ENCODE measurements at regions not wholly inside any gene's neighbourhood (a gene's known extent, or its start where the extent isn't known, plus 50 kb on each side); places are given as distances from the start of the nearest gene placed in this dataset.

GRCh38 chr1:104072915-104073371, 323.2 kb downstream of the AMY1C start:
- peak in 1 of 2 donors; percentile 62 for DNase-seq
- H3K9me3 ChIP-seq = no peaks in the 10 kb centered on the region
- no peaks in the 10 kb centered on the region for H3K36me3 ChIP-seq
- WGBS, 2 donors = 95% methylated on average over 23 of the region's 23 CpGs
- ATAC-seq (ENCODE audit: low FRiP score in 2 of 2) = no peak
- no peaks in the 10 kb centered on the region for H3K4me1 ChIP-seq
- no peak overlapping the region for H3K4me3 ChIP-seq
- TF ChIP-seq CTCF (IDR thresholded peaks at IDR 0.05) (no peak), POLR2A (IDR thresholded peaks at IDR 0.05) (no peak), EP300 (IDR thresholded peaks at IDR 0.05) (no peak), POLR2AphosphoS5 (IDR thresholded peaks at IDR 0.05) (no peak)
- no peak overlapping the region for H3K27ac ChIP-seq
- no peaks in the 10 kb centered on the region for H3K27me3 ChIP-seq

- TF ChIP-seq CTCF (IDR thresholded peaks at IDR 0.05) (no peak), POLR2AphosphoS5 (IDR thresholded peaks at IDR 0.05) (no peak), EP300 (IDR thresholded peaks at IDR 0.05) (no peak)
- DNase-seq = peak in 1 of 2 donors; percentile 55
- Histone ChIP-seq H3K27ac (no peak overlapping the region), H3K36me3 (no peaks in the 10 kb centered on the region), H3K4me3 (no peak overlapping the region), H3K4me1 (no peaks in the 10 kb centered on the region), H3K27me3 (no peaks in the 10 kb centered on the region), H3K9me3 (no peaks in the 10 kb centered on the region)
- WGBS, 2 donors = 88 to 91% methylated on average over 18 to 19 of the region's 19 CpGs
- ATAC-seq (ENCODE audit: low FRiP score in 2 of 2) = peak in 1 of 2 donors; percentile 6
These were observed 323.8 kb downstream of the AMY1C start for GRCh38 chr1:104073463-104073902.

GRCh38 chr1:104082221-104082620, 332.5 kb downstream of the AMY1C start:
- Histone ChIP-seq H3K27me3 (no peaks in the 10 kb centered on the region), H3K36me3 (no peaks in the 10 kb centered on the region), H3K27ac (no peak overlapping the region), H3K4me3 (no peak overlapping the region), H3K9me3 (no peaks in the 10 kb centered on the region), H3K4me1 (no peaks in the 10 kb centered on the region)
- no peak for TF ChIP-seq POLR2AphosphoS5 (IDR thresholded peaks at IDR 0.05)
- no peak for TF ChIP-seq POLR2A (IDR thresholded peaks at IDR 0.05)
- TF ChIP-seq CTCF (IDR thresholded peaks at IDR 0.05) = no peak
- no peak for TF ChIP-seq EP300 (IDR thresholded peaks at IDR 0.05)
- no peak for DNase-seq
- WGBS, 2 donors = 76 to 85% methylated on average over 2 of the region's 2 CpGs
- ATAC-seq (ENCODE audit: low FRiP score in 2 of 2) = no peak

GRCh38 chr1:104084380-104084779, 334.7 kb downstream of the AMY1C start:
- Histone ChIP-seq H3K27ac (no peak overlapping the region), H3K9me3 (no peaks in the 10 kb centered on the region), H3K4me3 (no peak overlapping the region), H3K4me1 (no peaks in the 10 kb centered on the region), H3K36me3 (no peaks in the 10 kb centered on the region), H3K27me3 (no peaks in the 10 kb centered on the region)
- TF ChIP-seq EP300 (IDR thresholded peaks at IDR 0.05) (no peak), POLR2A (IDR thresholded peaks at IDR 0.05) (no peak), CTCF (IDR thresholded peaks at IDR 0.05) (no peak), POLR2AphosphoS5 (IDR thresholded peaks at IDR 0.05) (no peak)
- DNase-seq = no peak
- no peak for ATAC-seq (ENCODE audit: low FRiP score in 2 of 2)
- 47 to 60% methylated on average over 3 of the region's 3 CpGs for WGBS, 2 donors

GRCh38 chr1:104092698-104093097, 343.0 kb downstream of the AMY1C start:
- DNase-seq (no peak), ATAC-seq (ENCODE audit: low FRiP score in 2 of 2) (no peak)
- no peak for TF ChIP-seq POLR2A (IDR thresholded peaks at IDR 0.05)
- TF ChIP-seq EP300 (IDR thresholded peaks at IDR 0.05) = no peak
- TF ChIP-seq POLR2AphosphoS5 (IDR thresholded peaks at IDR 0.05) = no peak
- no peak for TF ChIP-seq CTCF (IDR thresholded peaks at IDR 0.05)
- no peaks in the 10 kb centered on the region for H3K9me3 ChIP-seq
- no peak overlapping the region for H3K27ac ChIP-seq
- H3K27me3 ChIP-seq = no peaks in the 10 kb centered on the region
- WGBS, 2 donors = 60 to 94% methylated on average over 1 of the region's 1 CpG
- no peaks in the 10 kb centered on the region for H3K4me1 ChIP-seq
- no peak overlapping the region for H3K4me3 ChIP-seq
- H3K36me3 ChIP-seq = no peaks in the 10 kb centered on the region
